GM12873 (cell line): ENCODE measurements at regions not wholly inside any gene's neighbourhood (a gene's known extent, or its start where the extent isn't known, plus 50 kb on each side); places are given as distances from the start of the nearest gene placed in this dataset.

Experiments used
- TF ChIP-seq, protein P1 (sequence below): IDR thresholded peaks from 2 replicates; pipeline ENCODE4 v1.5.1; 2012; ENCODE audit warnings: low read depth, mild to moderate bottlenecking, moderate library complexity, low read length, control low read depth; ENCODE audit not compliant: insufficient read depth; ENCODE audit errors: missing control alignments

DNA sequence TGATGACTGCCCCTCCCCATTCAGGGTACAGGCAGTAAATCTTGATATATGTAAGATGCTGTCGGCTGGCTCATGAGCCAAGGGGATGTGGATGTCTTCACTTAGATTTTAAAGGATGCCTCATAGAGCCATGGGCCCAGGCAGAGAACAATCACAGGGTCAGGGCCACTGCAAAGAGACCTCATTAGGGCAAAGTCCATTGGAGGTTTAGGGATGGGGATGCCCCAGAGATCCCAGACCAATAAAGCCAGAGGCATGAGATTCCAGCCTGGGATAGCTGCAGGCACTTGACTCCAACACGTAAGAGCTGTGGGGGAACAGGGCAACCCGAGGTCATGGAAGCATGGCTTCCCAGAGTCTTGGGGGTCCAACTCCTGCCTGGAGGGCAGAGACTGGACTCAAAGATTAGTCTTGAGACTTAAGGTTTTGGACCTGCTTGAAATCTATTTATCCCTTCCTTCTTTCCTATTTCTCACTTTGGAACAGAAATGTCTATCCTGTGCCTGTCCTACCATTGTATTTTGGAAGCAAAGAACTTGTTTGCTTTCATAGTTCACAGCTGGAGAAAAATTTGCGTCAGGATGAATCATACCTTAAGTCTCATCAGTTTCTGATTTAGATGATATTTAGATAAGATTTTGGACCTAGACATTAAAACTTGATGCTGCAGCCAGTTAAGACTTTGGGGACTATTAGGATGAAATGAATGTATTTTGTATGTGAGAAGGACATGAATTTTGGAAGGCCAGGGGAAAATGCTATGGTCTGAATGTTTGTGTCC is 101.3 kb upstream of the ADRA1B start:
- TF ChIP-seq, protein P1, sequence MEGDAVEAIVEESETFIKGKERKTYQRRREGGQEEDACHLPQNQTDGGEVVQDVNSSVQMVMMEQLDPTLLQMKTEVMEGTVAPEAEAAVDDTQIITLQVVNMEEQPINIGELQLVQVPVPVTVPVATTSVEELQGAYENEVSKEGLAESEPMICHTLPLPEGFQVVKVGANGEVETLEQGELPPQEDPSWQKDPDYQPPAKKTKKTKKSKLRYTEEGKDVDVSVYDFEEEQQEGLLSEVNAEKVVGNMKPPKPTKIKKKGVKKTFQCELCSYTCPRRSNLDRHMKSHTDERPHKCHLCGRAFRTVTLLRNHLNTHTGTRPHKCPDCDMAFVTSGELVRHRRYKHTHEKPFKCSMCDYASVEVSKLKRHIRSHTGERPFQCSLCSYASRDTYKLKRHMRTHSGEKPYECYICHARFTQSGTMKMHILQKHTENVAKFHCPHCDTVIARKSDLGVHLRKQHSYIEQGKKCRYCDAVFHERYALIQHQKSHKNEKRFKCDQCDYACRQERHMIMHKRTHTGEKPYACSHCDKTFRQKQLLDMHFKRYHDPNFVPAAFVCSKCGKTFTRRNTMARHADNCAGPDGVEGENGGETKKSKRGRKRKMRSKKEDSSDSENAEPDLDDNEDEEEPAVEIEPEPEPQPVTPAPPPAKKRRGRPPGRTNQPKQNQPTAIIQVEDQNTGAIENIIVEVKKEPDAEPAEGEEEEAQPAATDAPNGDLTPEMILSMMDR, result no peak

DNA sequence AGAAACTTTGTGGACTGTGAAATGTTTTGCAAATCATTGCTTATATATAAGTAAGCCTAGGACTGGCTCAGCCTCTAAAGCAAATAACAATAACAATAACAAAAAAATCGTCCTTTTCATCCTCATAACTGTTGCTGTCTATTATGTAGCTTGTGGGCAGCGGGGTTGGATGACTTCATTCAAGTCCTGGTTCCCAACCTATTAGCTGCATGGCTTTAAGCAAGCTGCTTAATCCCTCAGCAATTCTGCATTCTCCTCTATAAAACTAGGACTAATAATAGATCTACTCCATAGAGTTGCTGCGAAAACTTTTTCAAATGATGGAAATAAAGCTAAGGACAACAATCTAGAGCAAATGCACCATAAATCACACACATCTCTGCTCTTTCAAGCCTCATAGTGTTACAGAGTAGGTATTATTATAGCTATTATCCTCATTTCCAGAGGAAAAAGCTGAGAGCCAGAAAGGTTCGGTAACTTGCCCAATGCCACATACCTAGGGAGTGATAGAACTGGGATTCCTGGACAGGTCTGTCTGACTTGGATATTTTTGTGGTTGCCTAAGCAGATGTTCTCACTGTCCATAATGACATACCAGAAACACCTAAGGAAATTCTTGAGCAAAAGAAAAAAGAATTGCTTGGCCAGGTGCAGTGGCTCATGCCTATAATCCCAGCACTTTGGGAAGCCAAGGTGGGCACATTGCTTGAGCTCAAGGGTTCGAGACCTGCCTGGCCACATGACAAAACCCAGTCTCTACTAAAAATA is 98.8 kb upstream of the ADRA1B start:
- TF ChIP-seq, protein P1, result no peak

DNA sequence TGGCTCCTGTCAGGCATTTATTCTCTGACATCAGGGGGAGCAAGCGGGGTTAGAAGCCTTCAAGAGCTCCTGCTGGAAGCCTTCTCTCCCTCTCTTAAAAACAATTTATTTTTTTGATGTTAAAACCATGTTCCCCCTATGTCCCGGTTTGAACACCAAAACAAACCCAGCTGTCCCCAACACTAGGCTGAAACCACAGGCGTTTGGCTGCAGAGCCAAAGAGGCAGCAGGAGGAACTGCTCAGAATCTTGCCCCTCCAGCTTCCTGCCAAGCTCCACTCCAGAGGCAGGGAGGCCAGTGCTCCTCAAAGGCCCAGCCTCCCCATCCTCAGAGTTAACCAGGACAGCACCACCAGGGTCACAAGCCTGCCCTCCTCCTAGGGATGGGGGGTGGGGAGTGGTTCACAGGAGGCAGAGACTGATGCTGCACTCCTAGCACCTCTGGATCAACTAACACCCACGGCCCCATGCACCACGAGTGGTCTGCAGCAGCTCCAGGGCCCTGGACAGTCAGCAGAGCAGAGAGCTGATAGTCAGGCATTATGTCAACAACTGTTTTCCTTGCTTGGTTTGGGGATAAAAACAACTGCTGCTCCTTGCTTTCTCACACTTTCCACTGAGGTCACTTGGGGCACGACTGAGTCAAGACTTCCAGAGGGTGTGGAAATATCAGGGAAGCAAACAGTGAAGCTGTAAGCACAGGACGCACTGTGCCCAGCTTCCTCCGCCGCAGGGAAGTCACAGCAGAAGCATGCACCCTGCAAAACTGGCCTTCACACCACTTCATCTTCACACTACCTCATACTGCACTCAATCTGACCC is 96.5 kb upstream of the ADRA1B start:
- TF ChIP-seq, protein P1, result no peak

DNA sequence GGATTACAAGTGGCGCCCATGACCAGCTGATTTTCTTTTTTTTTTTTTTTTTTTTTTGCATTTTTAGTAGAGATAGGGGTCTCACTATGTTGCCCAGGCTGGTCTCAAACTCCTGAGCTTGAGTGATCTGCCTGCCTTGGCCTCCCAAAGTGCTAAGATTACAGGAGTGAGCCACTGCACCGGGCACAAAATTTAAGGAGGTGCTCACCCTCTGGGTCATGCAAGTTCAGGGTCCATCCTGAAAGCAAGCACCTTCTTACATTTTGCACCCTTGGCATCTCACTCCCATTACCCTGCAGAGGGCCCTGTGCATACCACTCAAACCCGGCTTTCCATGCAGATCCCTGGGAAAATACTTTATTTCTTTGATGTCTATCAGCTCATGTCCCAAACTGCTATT is 95.6 kb upstream of the ADRA1B start:
- TF ChIP-seq, protein P1, result no peak

DNA sequence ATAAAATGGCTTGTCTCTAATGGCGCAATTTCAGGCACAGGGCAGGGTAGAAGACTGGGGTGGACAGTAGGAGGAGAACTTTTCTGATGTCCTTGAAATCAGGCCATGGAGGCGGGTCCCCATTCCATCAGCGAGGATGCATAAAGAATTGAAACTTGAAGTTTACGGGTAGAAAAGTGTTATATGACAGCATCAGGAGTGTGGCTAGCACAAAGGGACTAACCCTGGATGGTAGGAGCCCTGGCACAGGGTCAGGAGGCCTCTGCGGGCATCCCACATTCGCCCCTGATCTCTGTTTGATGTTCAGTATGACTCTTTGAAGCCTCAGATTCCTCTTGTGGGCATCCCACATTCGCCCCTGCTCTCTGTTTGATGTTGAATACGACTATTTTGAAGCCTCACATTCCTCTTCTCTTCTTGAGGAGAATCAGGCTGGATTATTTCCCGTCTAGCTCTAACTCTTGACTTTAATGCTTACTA is 94.8 kb upstream of the ADRA1B start:
- TF ChIP-seq, protein P1, result no peak

DNA sequence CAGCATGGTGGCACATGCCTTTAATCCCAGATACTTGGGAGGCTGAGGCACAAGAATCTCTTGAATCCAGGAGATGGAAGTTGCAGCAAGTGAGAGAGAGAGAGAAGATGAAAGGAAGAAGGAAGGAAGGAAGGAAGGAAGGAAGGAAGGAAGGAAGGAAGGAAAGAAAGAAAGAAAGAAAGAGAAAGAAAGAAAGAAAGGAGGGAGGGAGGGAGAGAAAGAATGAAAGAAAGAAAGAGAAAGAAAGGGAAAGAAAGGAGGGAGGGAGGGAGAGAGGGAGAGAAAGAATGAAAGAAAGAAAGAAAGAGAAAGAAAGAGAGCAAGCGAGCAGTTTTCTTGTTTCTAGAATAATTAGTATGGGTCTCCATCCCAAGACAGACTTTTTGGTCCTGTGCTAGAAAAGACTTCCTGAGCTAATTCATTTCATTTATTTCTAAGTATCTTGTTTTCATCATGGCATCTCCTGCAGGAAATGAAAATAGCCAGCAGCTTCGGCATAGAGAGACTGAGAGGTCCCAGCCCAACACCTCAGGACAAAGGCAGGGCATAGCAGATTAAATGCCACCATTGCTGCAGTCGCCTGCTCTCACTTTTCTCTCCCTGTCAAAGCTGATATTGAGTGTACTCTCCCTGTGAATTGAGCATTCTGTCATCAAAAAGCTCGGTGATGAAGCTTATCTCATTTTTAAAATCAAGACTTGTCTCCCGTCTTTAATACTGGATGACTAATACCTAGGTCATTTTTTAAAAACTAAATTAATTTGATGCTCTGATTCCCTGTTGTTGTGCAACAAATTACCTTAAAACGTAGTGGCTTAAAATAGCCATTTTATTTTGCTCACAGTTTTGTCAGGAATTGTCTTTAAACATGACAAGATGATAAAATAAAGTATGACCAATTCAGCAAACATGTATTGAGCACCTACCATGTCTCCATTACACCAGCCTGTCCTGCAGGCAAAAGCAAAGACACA is 91.8 kb upstream of the ADRA1B start:
- TF ChIP-seq, protein P1, result no peak
